Stimulated activated effector memory CD8-positive, alpha-beta T cell treated with anti-CD3 and anti-CD28 coated beads, Interleukin-12 subunit alpha, Interleukin-12 subunit beta, amount 100 ng/mL, for 72 hours (primary cell): ENCODE measurements at regions not wholly inside any gene's neighbourhood (a gene's known extent, or its start where the extent isn't known, plus 50 kb on each side); places are given as distances from the start of the nearest gene placed in this dataset.
"Not testable (repeated sequence)": the region's sequence is repeated elsewhere in the genome, so short reads cannot be mapped to it uniquely, and the experiment has no call there.

ENCODE experiments used
- ATAC-seq: fragments of 150-1000 bp; cut with Tn5 transposase; 2 replicates; pipeline ENCODE4 v1.10.0; 2021
- DNase-seq, 2 donors: peaks; one replicate each; pipeline ENCODE4 v3.0.0; 2021 to 2022; ENCODE audit warnings: low spot score in 2 of 2
- H3K27ac Mint-ChIP-seq: one replicate; pipeline ENCODE4 v1.8.0; 2022; ENCODE audit warnings: mild to moderate bottlenecking, mixed read lengths
- H3K36me3 Mint-ChIP-seq: one replicate; pipeline ENCODE4 v1.8.0; 2022; ENCODE audit warnings: mild to moderate bottlenecking, mixed read lengths
- H3K4me1 Mint-ChIP-seq: one replicate; pipeline ENCODE4 v1.8.0; 2022; ENCODE audit warnings: mixed read lengths
- H3K4me3 Mint-ChIP-seq: one replicate; pipeline ENCODE4 v1.8.0; 2022; ENCODE audit warnings: mild to moderate bottlenecking, mixed read lengths
- H3K9me3 Mint-ChIP-seq: one replicate; pipeline ENCODE4 v1.8.0; 2022; ENCODE audit warnings: mixed read lengths

GRCh38 chr4:60921735-60922134 is 278.4 kb upstream of the ADGRL3 start:
- H3K4me3 Mint-ChIP-seq, H3K27ac Mint-ChIP-seq, H3K36me3 Mint-ChIP-seq, ATAC-seq, DNase-seq, H3K4me1 Mint-ChIP-seq, H3K9me3 Mint-ChIP-seq: not testable (repeated sequence)

DNA sequence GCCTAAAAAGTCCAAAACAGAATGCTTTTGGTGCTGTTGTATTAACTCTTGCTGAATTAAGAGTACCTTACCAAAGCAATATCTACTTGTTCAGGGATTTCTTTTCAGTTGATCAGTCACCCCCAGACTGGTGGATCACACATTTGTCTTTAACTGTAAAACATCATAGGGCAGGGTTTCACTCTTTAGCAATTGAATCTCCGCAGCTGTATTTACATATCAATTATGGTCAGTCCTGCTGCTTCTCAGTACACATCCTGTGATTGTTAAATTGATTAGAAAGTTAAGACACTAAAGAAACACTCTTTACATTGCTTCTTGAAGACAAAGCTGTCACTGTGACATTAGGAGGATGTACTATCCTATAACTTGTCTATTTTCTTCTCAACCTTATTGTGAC is 277.1 kb upstream of the ADGRL3 start:
- ATAC-seq (no peak), DNase-seq (no peak)
- Mint-ChIP-seq H3K4me3 (no peak overlapping the region), H3K4me1 (no peaks in the 10 kb centered on the region), H3K9me3 (peaks cover 12% of the 10 kb centered on the region), H3K27ac (no peak overlapping the region), H3K36me3 (no peaks in the 10 kb centered on the region)

DNA sequence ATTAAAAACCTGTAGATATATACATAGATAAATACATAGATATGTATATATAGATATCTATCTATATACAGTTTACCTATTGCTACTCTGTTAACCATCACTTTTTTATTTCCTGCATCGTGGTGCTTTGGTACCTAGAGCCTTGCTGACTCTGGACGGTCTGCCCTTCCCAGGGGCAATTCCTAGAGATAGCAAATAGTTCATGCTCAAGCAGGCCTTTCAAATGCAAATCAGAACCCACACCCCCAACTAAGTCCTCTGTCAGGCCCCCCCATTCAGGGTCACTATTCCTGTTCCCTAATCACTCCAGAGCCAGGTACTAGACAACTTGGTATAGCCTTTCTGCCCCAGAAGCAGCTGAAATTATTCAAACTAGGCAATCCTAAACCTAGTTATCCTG is 273.5 kb upstream of the ADGRL3 start:
- no peaks in the 10 kb centered on the region for H3K36me3 Mint-ChIP-seq
- no peaks in the 10 kb centered on the region for H3K4me1 Mint-ChIP-seq
- DNase-seq (no peak), ATAC-seq (no peak)
- no peak overlapping the region for H3K27ac Mint-ChIP-seq
- no peak overlapping the region for H3K4me3 Mint-ChIP-seq
- H3K9me3 Mint-ChIP-seq = peaks cover 10% of the 10 kb centered on the region

DNA sequence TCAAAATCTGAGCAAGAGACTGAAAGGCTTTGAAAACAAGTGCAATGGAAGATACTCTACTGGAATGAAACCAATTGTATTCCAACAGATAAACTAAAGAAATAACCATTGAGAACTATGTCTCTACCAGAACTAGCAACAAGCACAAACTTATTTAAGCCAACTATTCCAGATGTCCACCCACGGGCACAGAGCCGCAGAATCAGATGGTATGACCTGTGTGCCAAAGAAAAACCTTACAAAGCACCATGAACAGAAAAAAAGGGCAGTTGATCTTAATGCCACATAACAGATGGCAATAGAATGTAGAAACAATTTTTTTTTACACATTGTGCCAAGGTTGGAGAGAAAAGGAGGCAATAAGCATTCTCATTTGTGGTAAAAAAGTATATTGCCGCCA is 269.3 kb upstream of the ADGRL3 start:
- DNase-seq (no peak), ATAC-seq (no peak)
- Mint-ChIP-seq H3K4me3 (no peak overlapping the region), H3K27ac (no peak overlapping the region), H3K4me1 (no peaks in the 10 kb centered on the region), H3K9me3 (peaks cover 7% of the 10 kb centered on the region), H3K36me3 (no peaks in the 10 kb centered on the region)

GRCh38 chr4:60934566-60935295 is 265.4 kb upstream of the ADGRL3 start:
- H3K9me3 Mint-ChIP-seq = peaks cover 7% of the 10 kb centered on the region
- H3K4me3 Mint-ChIP-seq = no peak overlapping the region
- no peaks in the 10 kb centered on the region for H3K4me1 Mint-ChIP-seq
- DNase-seq (no peak), ATAC-seq (no peak)
- no peak overlapping the region for H3K27ac Mint-ChIP-seq
- no peaks in the 10 kb centered on the region for H3K36me3 Mint-ChIP-seq

DNA sequence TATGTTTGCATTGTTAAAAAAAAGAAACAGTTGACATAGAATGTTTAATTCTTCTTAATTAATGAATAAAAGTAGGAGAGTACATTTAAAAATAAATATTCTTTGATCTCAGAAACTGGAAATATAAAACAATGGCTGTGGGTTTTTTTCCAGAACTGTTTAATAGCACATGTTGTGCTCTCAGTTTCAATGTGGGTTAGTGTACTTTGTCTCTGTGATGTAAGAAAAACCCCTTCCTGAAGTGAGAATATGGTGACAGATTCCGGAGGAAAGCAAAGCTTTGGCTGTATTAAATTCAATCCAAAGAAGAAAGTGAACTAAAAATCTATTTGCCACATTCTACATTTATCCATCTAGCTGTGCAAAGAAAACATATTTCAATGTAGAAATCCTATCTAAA is 261.9 kb upstream of the ADGRL3 start:
- H3K4me1 Mint-ChIP-seq = no peaks in the 10 kb centered on the region
- peaks cover 7% of the 10 kb centered on the region for H3K9me3 Mint-ChIP-seq
- ATAC-seq (no peak), DNase-seq (no peak)
- H3K27ac Mint-ChIP-seq = no peak overlapping the region
- no peak overlapping the region for H3K4me3 Mint-ChIP-seq
- no peaks in the 10 kb centered on the region for H3K36me3 Mint-ChIP-seq

DNA sequence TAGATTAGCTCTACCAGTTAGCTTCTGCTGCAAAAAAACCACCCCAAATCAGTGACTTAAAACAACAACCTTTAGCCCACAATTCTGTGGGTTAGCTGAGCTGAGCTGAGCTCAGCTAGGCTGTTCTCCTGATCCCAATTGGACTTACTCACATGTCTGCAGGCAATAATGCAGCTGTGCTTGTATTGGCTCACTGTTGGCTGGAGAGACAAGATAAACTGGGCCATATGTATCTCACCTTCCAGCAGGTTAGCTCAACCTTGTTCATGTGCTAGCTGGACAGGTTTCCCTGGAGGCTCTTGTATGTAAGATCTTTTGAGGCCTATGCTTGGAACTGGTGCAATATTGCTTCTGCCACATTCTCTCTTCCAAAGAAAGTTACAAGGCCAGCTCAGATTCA is 261.5 kb upstream of the ADGRL3 start:
- DNase-seq (no peak), ATAC-seq (no peak)
- Mint-ChIP-seq H3K36me3 (no peaks in the 10 kb centered on the region), H3K9me3 (peaks cover 7% of the 10 kb centered on the region), H3K4me1 (no peaks in the 10 kb centered on the region), H3K4me3 (no peak overlapping the region), H3K27ac (no peak overlapping the region)

GRCh38 chr4:60944060-60944459 is 256.1 kb upstream of the ADGRL3 start:
- Mint-ChIP-seq H3K4me3 (no peak overlapping the region), H3K27ac (no peak overlapping the region), H3K4me1 (no peaks in the 10 kb centered on the region), H3K9me3 (peaks cover 11% of the 10 kb centered on the region), H3K36me3 (no peaks in the 10 kb centered on the region)
- ATAC-seq (no peak), DNase-seq (no peak)

- no peak for ATAC-seq
- no peak overlapping the region for H3K4me3 Mint-ChIP-seq
Observed at GRCh38 chr4:60945641-60946040, 254.5 kb upstream of the ADGRL3 start.

DNA sequence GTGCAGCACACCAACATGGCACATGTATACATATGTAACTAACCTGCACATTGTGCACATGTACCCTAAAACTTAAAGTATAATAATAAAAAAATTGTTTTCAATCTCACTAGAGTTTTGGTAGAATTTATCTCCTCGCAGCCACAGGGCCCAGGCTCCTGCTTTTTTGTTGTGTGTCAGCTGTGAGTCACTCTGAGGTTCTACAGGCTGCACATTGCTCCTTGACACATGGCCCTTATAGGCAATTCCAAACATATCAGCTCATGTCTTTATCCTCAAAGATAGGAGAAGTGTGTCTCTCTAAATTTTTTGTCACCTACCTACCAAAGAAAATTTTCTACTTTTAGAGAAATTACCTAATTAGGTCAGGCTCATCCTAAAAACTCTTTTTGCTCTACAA is 252.1 kb upstream of the ADGRL3 start:
- H3K4me3 Mint-ChIP-seq = no peak overlapping the region
- no peak overlapping the region for H3K27ac Mint-ChIP-seq
- no peaks in the 10 kb centered on the region for H3K36me3 Mint-ChIP-seq
- H3K9me3 Mint-ChIP-seq = peaks cover 12% of the 10 kb centered on the region
- H3K4me1 Mint-ChIP-seq = no peaks in the 10 kb centered on the region
- ATAC-seq = no peak
- DNase-seq = no peak

More at GRCh38 chr4:60945641-60946040, 254.5 kb upstream of the ADGRL3 start:
- H3K9me3 Mint-ChIP-seq = peaks cover 12% of the 10 kb centered on the region
- no peaks in the 10 kb centered on the region for H3K4me1 Mint-ChIP-seq
- no peak overlapping the region for H3K27ac Mint-ChIP-seq
- DNase-seq = no peak
- H3K36me3 Mint-ChIP-seq = no peaks in the 10 kb centered on the region

DNA sequence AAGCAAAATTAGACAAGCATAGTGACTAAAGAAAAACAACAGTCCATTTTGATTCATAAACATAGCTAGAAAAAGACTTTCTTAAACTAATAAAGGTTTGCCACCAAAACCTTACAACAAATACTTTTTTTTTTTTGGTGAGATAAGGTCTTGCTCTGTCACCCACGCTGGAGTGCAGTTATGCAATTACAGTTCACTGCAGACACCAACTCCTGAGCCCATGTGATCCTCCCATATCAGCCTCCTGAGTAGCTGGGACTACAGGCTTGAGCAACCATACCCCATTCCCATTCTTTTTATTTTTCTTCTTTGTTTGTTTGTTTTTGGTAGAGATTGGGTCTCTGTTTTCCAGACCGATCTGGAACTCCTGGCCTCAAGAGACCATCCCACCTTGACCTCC is 247.2 kb upstream of the ADGRL3 start:
- Mint-ChIP-seq H3K4me1 (no peaks in the 10 kb centered on the region), H3K9me3 (peaks cover 25% of the 10 kb centered on the region), H3K4me3 (no peak overlapping the region), H3K36me3 (no peaks in the 10 kb centered on the region), H3K27ac (no peak overlapping the region)
- DNase-seq (no peak), ATAC-seq (no peak)

DNA sequence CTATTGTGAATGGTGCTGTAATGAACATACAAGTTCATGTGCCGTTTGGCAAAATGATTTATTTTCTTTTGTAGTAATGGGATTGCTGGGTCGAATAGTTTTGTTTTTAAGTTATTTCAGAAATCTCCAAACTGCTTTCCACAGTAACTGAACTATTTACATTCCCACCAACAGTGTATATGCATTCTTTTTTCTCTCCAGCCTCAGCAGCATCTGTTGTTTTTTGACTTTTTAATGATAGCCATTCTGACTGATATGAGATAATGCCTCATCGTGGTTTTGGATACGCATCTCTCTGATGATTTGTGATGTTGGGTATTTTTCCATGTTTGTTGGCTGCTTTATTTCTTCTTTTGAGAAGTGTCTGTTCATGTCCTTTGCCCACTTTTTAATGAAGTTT is 246.3 kb upstream of the ADGRL3 start:
- H3K36me3 Mint-ChIP-seq = no peaks in the 10 kb centered on the region
- H3K4me1 Mint-ChIP-seq = no peaks in the 10 kb centered on the region
- peaks cover 23% of the 10 kb centered on the region for H3K9me3 Mint-ChIP-seq
- H3K27ac Mint-ChIP-seq = no peak overlapping the region
- DNase-seq (no peak), ATAC-seq (no peak)
- no peak overlapping the region for H3K4me3 Mint-ChIP-seq

- no peak overlapping the region for H3K4me3 Mint-ChIP-seq
- H3K36me3 Mint-ChIP-seq = no peaks in the 10 kb centered on the region
- no peaks in the 10 kb centered on the region for H3K4me1 Mint-ChIP-seq
- DNase-seq (no peak), ATAC-seq (no peak)
- peaks cover 11% of the 10 kb centered on the region for H3K9me3 Mint-ChIP-seq
- no peak overlapping the region for H3K27ac Mint-ChIP-seq
Observed at GRCh38 chr4:60962286-60962685, 237.8 kb upstream of the ADGRL3 start.

- Mint-ChIP-seq H3K27ac (no peak overlapping the region), H3K4me3 (no peak overlapping the region), H3K4me1 (no peaks in the 10 kb centered on the region), H3K36me3 (no peaks in the 10 kb centered on the region), H3K9me3 (peaks cover 12% of the 10 kb centered on the region)
- DNase-seq (no peak), ATAC-seq (no peak)
Observed at GRCh38 chr4:60981534-60981933, 218.6 kb upstream of the ADGRL3 start.

GRCh38 chr4:60989141-60989540 is 211.0 kb upstream of the ADGRL3 start:
- no peak for ATAC-seq
- Mint-ChIP-seq H3K9me3 (peaks cover 15% of the 10 kb centered on the region), H3K4me3 (no peak overlapping the region), H3K36me3 (no peaks in the 10 kb centered on the region), H3K4me1 (no peaks in the 10 kb centered on the region), H3K27ac (no peak overlapping the region)
- no peak for DNase-seq

DNA sequence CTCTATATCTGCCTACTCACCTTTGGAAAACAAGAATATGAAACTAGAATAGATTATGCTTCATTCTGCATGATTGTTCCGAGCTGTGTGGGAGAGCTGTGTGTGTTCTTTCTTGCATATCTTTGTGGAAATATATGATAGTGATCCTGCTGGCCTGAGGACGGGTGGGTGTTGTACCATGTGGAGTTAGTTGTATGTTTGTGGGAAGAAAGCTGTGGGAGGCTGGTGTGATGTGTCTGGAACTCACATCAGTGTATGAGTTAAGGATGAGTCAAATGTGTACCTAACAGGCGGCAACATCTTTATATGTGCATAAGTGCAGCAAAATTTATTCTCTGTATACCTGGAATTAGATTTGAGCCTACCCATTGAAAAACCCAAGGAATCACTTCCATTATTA is 208.1 kb upstream of the ADGRL3 start:
- H3K27ac Mint-ChIP-seq = no peak overlapping the region
- peaks cover 14% of the 10 kb centered on the region for H3K9me3 Mint-ChIP-seq
- no peak overlapping the region for H3K4me3 Mint-ChIP-seq
- DNase-seq = no peak
- no peaks in the 10 kb centered on the region for H3K4me1 Mint-ChIP-seq
- no peak for ATAC-seq
- H3K36me3 Mint-ChIP-seq = no peaks in the 10 kb centered on the region

DNA sequence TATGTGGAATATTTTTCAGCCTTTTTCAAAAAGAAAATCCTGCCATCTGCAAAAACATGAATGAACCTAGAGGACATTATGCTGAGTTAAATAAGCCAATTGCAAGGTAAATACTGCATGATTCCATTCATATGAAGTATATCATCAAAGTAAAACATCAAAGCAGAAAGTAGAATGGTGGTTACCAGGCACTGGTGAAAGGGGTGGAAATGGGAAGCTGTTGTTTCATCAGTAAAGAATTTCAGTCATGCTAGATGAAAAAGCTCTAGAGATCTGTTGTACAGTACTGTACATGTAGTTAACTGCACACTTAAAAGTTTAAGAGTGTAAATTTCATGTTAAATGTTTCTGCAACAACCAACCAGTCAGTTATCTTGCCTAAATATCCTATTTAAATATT is 196.8 kb upstream of the ADGRL3 start:
- Mint-ChIP-seq H3K36me3 (no peaks in the 10 kb centered on the region), H3K4me3 (no peak overlapping the region), H3K27ac (no peak overlapping the region), H3K4me1 (no peaks in the 10 kb centered on the region), H3K9me3 (peaks cover 34% of the 10 kb centered on the region)
- no peak for DNase-seq
- no peak for ATAC-seq
